ENCODE measurements at regions not wholly inside any gene's neighbourhood (a gene's known extent, or its start where the extent isn't known, plus 50 kb on each side); places are given as distances from the start of the nearest gene placed in this dataset.

- no peak for DNase-seq
- POLR2A ChIA-PET, result no interaction called here
- intact Hi-C loops (cut with micrococcal nuclease), result no loop called here
These were observed 98.5 kb upstream of the MAGEB16 start for GRCh38 chrX:35699642-35700041.

GRCh38 chrX:35700121-35700520 lies 98.0 kb upstream of the MAGEB16 start:
- no peak overlapping the region for H3K4me3 Mint-ChIP-seq
- H3K36me3 Mint-ChIP-seq (ENCODE audit: low read depth), result no peaks in the 10 kb centered on the region
- no peaks in the 10 kb centered on the region for H3K9me3 Mint-ChIP-seq
- H3K27me3 Mint-ChIP-seq, result no peaks in the 10 kb centered on the region
- no peak for TF ChIP-seq CTCF (IDR thresholded peaks at IDR 0.05)
- H3K4me1 Mint-ChIP-seq, result no peaks in the 10 kb centered on the region
- ChIA-PET POLR2A (no interaction called here), CTCF (no interaction called here)
- DNase-seq, result no peak
- no peak overlapping the region for H3K27ac Mint-ChIP-seq
- intact Hi-C loops (cut with micrococcal nuclease), result no loop called here
- no peak for ATAC-seq (ENCODE audit: low read depth)

More at GRCh38 chrX:35699642-35700041, 98.5 kb upstream of the MAGEB16 start:
- Mint-ChIP-seq H3K27me3 (no peaks in the 10 kb centered on the region), H3K4me1 (no peaks in the 10 kb centered on the region), H3K27ac (no peak overlapping the region), H3K9me3 (no peaks in the 10 kb centered on the region), H3K36me3 (ENCODE audit: low read depth) (no peaks in the 10 kb centered on the region), H3K4me3 (no peak overlapping the region)
- CTCF ChIA-PET, result no interaction called here
- no peak for TF ChIP-seq CTCF (IDR thresholded peaks at IDR 0.05)
- no peak for ATAC-seq (ENCODE audit: low read depth)

- POLR2A ChIA-PET, result no interaction called here
- CTCF ChIA-PET, result no interaction called here
- intact Hi-C loops (cut with micrococcal nuclease), result no loop called here
- Mint-ChIP-seq H3K36me3 (ENCODE audit: low read depth) (no peaks in the 10 kb centered on the region), H3K27ac (no peak overlapping the region), H3K27me3 (no peaks in the 10 kb centered on the region), H3K9me3 (peaks cover 2% of the 10 kb centered on the region), H3K4me3 (no peak overlapping the region), H3K4me1 (no peaks in the 10 kb centered on the region)
- no peak for TF ChIP-seq CTCF (IDR thresholded peaks at IDR 0.05)
- ATAC-seq (ENCODE audit: low read depth) (no peak), DNase-seq (no peak)
These were observed 86.9 kb upstream of the MAGEB16 start for GRCh38 chrX:35711281-35711680.

- ChIA-PET POLR2A (no interaction called here), CTCF (no interaction called here)
- Mint-ChIP-seq H3K4me1 (no peaks in the 10 kb centered on the region), H3K27me3 (no peaks in the 10 kb centered on the region), H3K36me3 (ENCODE audit: low read depth) (no peaks in the 10 kb centered on the region), H3K4me3 (no peak overlapping the region), H3K9me3 (no peaks in the 10 kb centered on the region), H3K27ac (no peak overlapping the region)
- TF ChIP-seq CTCF (IDR thresholded peaks at IDR 0.05), result no peak
- no peak for DNase-seq
- intact Hi-C loops (cut with micrococcal nuclease), result no loop called here
- ATAC-seq (ENCODE audit: low read depth), result no peak
These were observed 76.0 kb upstream of the MAGEB16 start for GRCh38 chrX:35722128-35722527.

DNA sequence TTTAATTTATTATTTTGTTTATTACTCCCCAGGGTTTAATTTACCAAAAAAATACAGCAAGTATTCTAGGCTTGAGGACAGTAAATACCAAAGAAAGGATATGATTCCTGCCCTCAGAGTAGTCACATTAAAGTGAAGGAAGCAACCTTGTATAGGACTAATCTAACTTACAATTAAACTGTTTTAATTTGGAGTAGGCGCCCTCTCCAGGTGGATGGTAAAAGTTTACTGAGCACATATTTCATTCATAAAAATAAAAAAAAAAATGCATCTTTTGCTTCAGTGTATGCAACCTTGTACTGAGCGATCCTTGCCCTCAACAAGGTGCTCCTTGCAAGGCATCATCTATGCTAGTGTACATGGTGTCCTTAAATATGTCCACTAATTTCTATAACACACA lies 72.0 kb upstream of the MAGEB16 start:
- Mint-ChIP-seq H3K4me1 (no peaks in the 10 kb centered on the region), H3K27ac (no peak overlapping the region), H3K4me3 (no peak overlapping the region), H3K9me3 (peaks cover 3% of the 10 kb centered on the region), H3K27me3 (no peaks in the 10 kb centered on the region), H3K36me3 (ENCODE audit: low read depth) (no peaks in the 10 kb centered on the region)
- no peak for ATAC-seq (ENCODE audit: low read depth)
- TF ChIP-seq CTCF (IDR thresholded peaks at IDR 0.05), result no peak
- ChIA-PET POLR2A (no interaction called here), CTCF (no interaction called here)
- no peak for DNase-seq
- intact Hi-C loops (cut with micrococcal nuclease), result no loop called here

Measured in activated B cell treated with CpG ODN at 0.5 μM for 24 hours (primary cell).